AG10803 (cell line): ENCODE measurements at regions not wholly inside any gene's neighbourhood (a gene's known extent, or its start where the extent isn't known, plus 50 kb on each side); places are given as distances from the start of the nearest gene placed in this dataset.
A peak's percentile ranks its signal among the peaks of the same experiment; 100 is the strongest.

ENCODE experiments used
- DNase-seq: peaks from one replicate; pipeline ENCODE4 v3.0.0; 2010; ENCODE audit warnings: low read depth
- H3K4me3 ChIP-seq: 2 replicates; pipeline ENCODE4 v1.5.1; 2011; ENCODE audit warnings: mild to moderate bottlenecking, low read length, control low read depth
- CTCF ChIP-seq: conservative IDR thresholded peaks from 2 replicates; pipeline ENCODE4 v1.5.1; 2011; ENCODE audit warnings: mild to moderate bottlenecking, low read length, control low read depth, inconsistent platforms

GRCh38 chr12:69129017-69129416, 110.4 kb upstream of the CPSF6 start:
- no peak overlapping the region for H3K4me3 ChIP-seq
- no peak for TF ChIP-seq CTCF
- no peak for DNase-seq

- no peak for DNase-seq
- no peak for TF ChIP-seq CTCF
- H3K4me3 ChIP-seq: no peak overlapping the region
These were observed 109.8 kb upstream of the CPSF6 start for GRCh38 chr12:69129564-69129963.

- peak; percentile 9 for DNase-seq
- H3K4me3 ChIP-seq: no peak overlapping the region
- peak; percentile 46 for TF ChIP-seq CTCF
These were observed 109.3 kb upstream of the CPSF6 start for GRCh38 chr12:69130064-69130463.

GRCh38 chr12:69131077-69131476, 108.3 kb upstream of the CPSF6 start:
- no peak for TF ChIP-seq CTCF
- no peak for DNase-seq
- no peak overlapping the region for H3K4me3 ChIP-seq

GRCh38 chr12:69136931-69137613, 102.3 kb upstream of the CPSF6 start:
- no peak overlapping the region for H3K4me3 ChIP-seq
- DNase-seq: peak; percentile 13
- TF ChIP-seq CTCF: no peak

GRCh38 chr12:69141074-69141473, 98.3 kb upstream of the CPSF6 start:
- DNase-seq: no peak
- H3K4me3 ChIP-seq: no peak overlapping the region
- no peak for TF ChIP-seq CTCF

- no peak overlapping the region for H3K4me3 ChIP-seq
- DNase-seq: no peak
- no peak for TF ChIP-seq CTCF
These were observed 90.1 kb upstream of the CPSF6 start for GRCh38 chr12:69149270-69149669.
